ENCODE measurements at regions not wholly inside any gene's neighbourhood (a gene's known extent, or its start where the extent isn't known, plus 50 kb on each side); places are given as distances from the start of the nearest gene placed in this dataset.

GRCh38 chr13:111623743-111624505 lies 303.5 kb downstream of the TEX29 start:
- Histone ChIP-seq H4K20me1 (ENCODE audit: control insufficient read depth, insufficient read depth, insufficient read length) (no peaks in the 10 kb centered on the region), H3K4me2 (ENCODE audit: insufficient read depth, insufficient read length, low read length) (no peak overlapping the region), H3K4me1 (ENCODE audit: insufficient read depth, low read length) (no peaks in the 10 kb centered on the region), H2BK120ac (ENCODE audit: low read depth, low read length, poor library complexity, severe bottlenecking) (no peak overlapping the region), H2BK20ac (ENCODE audit: low read depth, low read length, poor library complexity, severe bottlenecking) (no peak overlapping the region), H2AFZ (ENCODE audit: low read length) (no peak overlapping the region), H3K9ac (ENCODE audit: extremely low read depth, insufficient read length, low read length) (no peak overlapping the region), H3K79me2 (ENCODE audit: insufficient read depth, low read length) (no peaks in the 10 kb centered on the region), H2BK15ac (ENCODE audit: low read depth, low read length) (no peak overlapping the region), H2BK5ac (ENCODE audit: insufficient read length, low read length) (no peak overlapping the region), H3K9me3 (ENCODE audit: control insufficient read depth, low read depth, low read length) (no peaks in the 10 kb centered on the region), H2BK12ac (ENCODE audit: insufficient read length, low read depth, low read length) (no peak overlapping the region), H3K27ac (ENCODE audit: insufficient read length, low read depth, low read length) (no peak overlapping the region), H3K56ac (ENCODE audit: insufficient read length, low read depth, low read length) (no peak overlapping the region), H3K79me1 (ENCODE audit: insufficient read depth, low read depth, low read length, poor library complexity, severe bottlenecking) (no peaks in the 10 kb centered on the region), H4K91ac (ENCODE audit: insufficient read length, low read depth, low read length) (no peak overlapping the region), H3K23me2 (ENCODE audit: insufficient read length, low read depth, low read length, poor library complexity, severe bottlenecking) (no peaks in the 10 kb centered on the region), H2AK5ac (ENCODE audit: insufficient read length, low read length) (no peak overlapping the region), H3K14ac (ENCODE audit: insufficient read depth, low read length) (no peak overlapping the region), H3K18ac (ENCODE audit: insufficient read length, low read depth, low read length) (no peak overlapping the region), H3K4ac (ENCODE audit: low read depth, low read length) (no peak overlapping the region), H4K8ac (replicated peaks; ENCODE audit: insufficient read length, low read depth, low read length) (no peak overlapping the region), H3K23ac (ENCODE audit: insufficient read length, low read depth, low read length) (no peak overlapping the region), H4K5ac (ENCODE audit: insufficient read length, low read depth, low read length) (no peak overlapping the region), H3T11ph (ENCODE audit: low read length) (no peak overlapping the region), H3K27me3 (ENCODE audit: insufficient read depth, low read length) (no peaks in the 10 kb centered on the region)
- Mint-ChIP-seq H3K27ac (no peak overlapping the region), H3K4me1 (peaks cover 0 to 4% of the 10 kb centered on the region in 2 experiments; a peak in 2 of 4 replicates), H3K36me3 (ENCODE audit: insufficient read depth in 1 of 3, low read depth in 3 of 3) (no peaks in the 10 kb centered on the region), H3K27me3 (ENCODE audit: low read depth) (peaks cover 22% of the 10 kb centered on the region), H3K4me3 (no peak overlapping the region), H3K9me3 (no peaks in the 10 kb centered on the region)
- WGBS (ENCODE audit: extremely low coverage, insufficient read length, low lambda C conversion rate), result no CpG with 5 or more reads among the region's 28 CpGs
- TF ChIP-seq CTCF (conservative IDR thresholded peaks at IDR 0.05), result no peak
- peak; percentile 21 for DNase-seq
